BLaER1 treated with 17β-estradiol and CSF1 and Interleukin-3, amounts not matched to agents 10 nM and 100 nM (cell line): ENCODE measurements at regions not wholly inside any gene's neighbourhood (a gene's known extent, or its start where the extent isn't known, plus 50 kb on each side); places are given as distances from the start of the nearest gene placed in this dataset.

Source experiments
- H3K27ac ChIP-seq, 11 experiments: shearing (Covaris generic); formaldehyde crosslinking; 2 replicates each; pipeline ENCODE4 v1.8.1; 2022
- H3K27me3 ChIP-seq, 11 experiments: shearing (Covaris generic); formaldehyde crosslinking; 2 replicates each; pipeline ENCODE4 v1.8.1; 2022
- H3K36me3 ChIP-seq, 11 experiments: shearing (Covaris generic); formaldehyde crosslinking; 2 replicates each; pipeline ENCODE4 v1.8.1; 2022
- H3K4me1 ChIP-seq, 10 experiments: shearing (Covaris generic); formaldehyde crosslinking; 2 replicates each; pipeline ENCODE4 v1.8.1; 2022
- H3K4me2 ChIP-seq, 11 experiments: shearing (Covaris generic); formaldehyde crosslinking; 2 replicates each; pipeline ENCODE4 v1.8.1; 2022
- H3K4me3 ChIP-seq, 10 experiments: shearing (Covaris generic); formaldehyde crosslinking; 2 replicates each; pipeline ENCODE4 v1.8.1; 2022
- H3K9ac ChIP-seq, 11 experiments: shearing (Covaris generic); formaldehyde crosslinking; 2 replicates each; pipeline ENCODE4 v1.8.1; 2022
- H3K9me3 ChIP-seq, 11 experiments: shearing (Covaris generic); formaldehyde crosslinking; replicated peaks in 1 of 11; 2 replicates each; pipeline ENCODE4 v1.8.1; 2022
- H4K20me1 ChIP-seq, 11 experiments: shearing (Covaris generic); formaldehyde crosslinking; 2 replicates each; pipeline ENCODE4 v1.8.1; 2022
- Cebpa-rat ChIP-seq, 11 experiments: shearing (Covaris generic); IDR thresholded peaks; 2 replicates each; pipeline ENCODE4 v1.8.1; 2022

- Histone ChIP-seq H4K20me1 (no peaks in the 10 kb centered on the region), H3K36me3 (no peaks in the 10 kb centered on the region), H3K27me3 (no peaks in the 10 kb centered on the region), H3K9ac (no peak overlapping the region), H3K4me2 (no peak overlapping the region), H3K4me3 (no peak overlapping the region), H3K4me1 (no peaks in the 10 kb centered on the region), H3K27ac (no peak overlapping the region), H3K9me3 (peaks cover 0 to 4% (median 0%) of the 10 kb centered on the region in 11 experiments; a peak in 1 of 22 replicates)
- no peak for TF ChIP-seq Cebpa-rat (IDR thresholded peaks at IDR 0.05)
Measured at GRCh38 chr18:38993342-38993741, 1427.7 kb upstream of the CELF4 start.

GRCh38 chr18:38984968-38985367, 1419.4 kb upstream of the CELF4 start:
- Histone ChIP-seq H3K9me3 (peaks cover 0 to 19% (median 10%) of the 10 kb centered on the region in 11 experiments; a peak in 10 of 22 replicates), H3K36me3 (no peaks in the 10 kb centered on the region), H3K27me3 (no peaks in the 10 kb centered on the region), H3K4me3 (no peak overlapping the region), H3K27ac (no peak overlapping the region; a peak in 1 of 22 replicates), H3K9ac (no peak overlapping the region), H4K20me1 (no peaks in the 10 kb centered on the region), H3K4me1 (peaks cover 0 to 15% (median 0%) of the 10 kb centered on the region in 10 experiments; a peak in 4 of 20 replicates), H3K4me2 (peak overlapping the region in 2 of 11 experiments; percentile 46 to 78; a peak in 4 of 22 replicates)
- no peak for TF ChIP-seq Cebpa-rat (IDR thresholded peaks at IDR 0.05)

- H3K9ac ChIP-seq = no peak overlapping the region
- no peaks in the 10 kb centered on the region for H3K27me3 ChIP-seq
- peaks cover 0 to 15% (median 0%) of the 10 kb centered on the region in 10 experiments; a peak in 4 of 20 replicates for H3K4me1 ChIP-seq
- H3K36me3 ChIP-seq = no peaks in the 10 kb centered on the region
- H3K4me3 ChIP-seq = no peak overlapping the region
- H4K20me1 ChIP-seq = no peaks in the 10 kb centered on the region
- TF ChIP-seq Cebpa-rat (IDR thresholded peaks at IDR 0.05) = no peak
- no peak overlapping the region for H3K27ac ChIP-seq
- peaks cover 0 to 19% (median 10%) of the 10 kb centered on the region in 11 experiments; a peak in 10 of 22 replicates for H3K9me3 ChIP-seq
- no peak overlapping the region for H3K4me2 ChIP-seq
Measured at GRCh38 chr18:38982072-38982471, 1416.5 kb upstream of the CELF4 start.

- no peak overlapping the region for H3K4me3 ChIP-seq
- TF ChIP-seq Cebpa-rat (IDR thresholded peaks at IDR 0.05) = no peak
- H3K36me3 ChIP-seq = no peaks in the 10 kb centered on the region
- H3K4me2 ChIP-seq = no peak overlapping the region
- no peak overlapping the region for H3K9ac ChIP-seq
- peaks cover 0 to 15% (median 0%) of the 10 kb centered on the region in 10 experiments; a peak in 4 of 20 replicates for H3K4me1 ChIP-seq
- H4K20me1 ChIP-seq = no peaks in the 10 kb centered on the region
- H3K9me3 ChIP-seq = peaks cover 0 to 19% (median 10%) of the 10 kb centered on the region in 11 experiments; a peak in 10 of 22 replicates
- no peak overlapping the region for H3K27ac ChIP-seq
- no peaks in the 10 kb centered on the region for H3K27me3 ChIP-seq
Measured at GRCh38 chr18:38981389-38981788, 1415.8 kb upstream of the CELF4 start.

GRCh38 chr18:38980420-38980819, 1414.8 kb upstream of the CELF4 start:
- TF ChIP-seq Cebpa-rat (IDR thresholded peaks at IDR 0.05) = no peak
- no peaks in the 10 kb centered on the region for H4K20me1 ChIP-seq
- H3K9ac ChIP-seq = no peak overlapping the region
- no peak overlapping the region for H3K4me3 ChIP-seq
- H3K27me3 ChIP-seq = no peaks in the 10 kb centered on the region
- no peak overlapping the region for H3K4me2 ChIP-seq
- H3K4me1 ChIP-seq = peaks cover 0 to 12% (median 4%) of the 10 kb centered on the region in 10 experiments; a peak in 10 of 20 replicates
- no peak overlapping the region for H3K27ac ChIP-seq
- peaks cover 0 to 13% (median 6%) of the 10 kb centered on the region in 11 experiments; a peak in 10 of 22 replicates for H3K9me3 ChIP-seq
- H3K36me3 ChIP-seq = no peaks in the 10 kb centered on the region

- Histone ChIP-seq H3K4me2 (no peak overlapping the region), H3K27ac (no peak overlapping the region), H3K36me3 (no peaks in the 10 kb centered on the region), H3K27me3 (no peaks in the 10 kb centered on the region), H4K20me1 (no peaks in the 10 kb centered on the region), H3K4me3 (no peak overlapping the region), H3K9ac (no peak overlapping the region), H3K9me3 (no peaks in the 10 kb centered on the region; a peak in 1 of 22 replicates), H3K4me1 (peaks cover 0 to 7% (median 2%) of the 10 kb centered on the region in 10 experiments; a peak in 6 of 20 replicates)
- TF ChIP-seq Cebpa-rat (IDR thresholded peaks at IDR 0.05) = no peak
Measured at GRCh38 chr18:38972571-38972970, 1407.0 kb upstream of the CELF4 start.

GRCh38 chr18:38971881-38972280, 1406.3 kb upstream of the CELF4 start:
- Histone ChIP-seq H3K9me3 (no peaks in the 10 kb centered on the region; a peak in 1 of 22 replicates), H3K4me1 (peaks cover 0 to 7% (median 2%) of the 10 kb centered on the region in 10 experiments; a peak in 6 of 20 replicates), H3K36me3 (no peaks in the 10 kb centered on the region), H3K4me2 (peak overlapping the region in 2 of 11 experiments; percentile 9; a peak in 1 of 22 replicates), H4K20me1 (no peaks in the 10 kb centered on the region), H3K4me3 (no peak overlapping the region), H3K27me3 (no peaks in the 10 kb centered on the region), H3K27ac (no peak overlapping the region), H3K9ac (no peak overlapping the region)
- TF ChIP-seq Cebpa-rat (IDR thresholded peaks at IDR 0.05) = no peak

- H3K4me1 ChIP-seq = 0 out of 20 replicates have a peak, but pooled peaks cover 0 to 4% (median 0%) of the 10 kb centered on the region in 10 experiments
- no peak for TF ChIP-seq Cebpa-rat (IDR thresholded peaks at IDR 0.05)
- H3K27me3 ChIP-seq = no peaks in the 10 kb centered on the region
- no peaks in the 10 kb centered on the region; a peak in 1 of 22 replicates for H3K9me3 ChIP-seq
- no peak overlapping the region for H3K4me2 ChIP-seq
- H3K9ac ChIP-seq = no peak overlapping the region
- H4K20me1 ChIP-seq = no peaks in the 10 kb centered on the region
- no peaks in the 10 kb centered on the region for H3K36me3 ChIP-seq
- H3K27ac ChIP-seq = no peak overlapping the region
- H3K4me3 ChIP-seq = no peak overlapping the region
Measured at GRCh38 chr18:38966841-38967240, 1401.2 kb upstream of the CELF4 start.

- no peak overlapping the region for H3K4me3 ChIP-seq
- no peak overlapping the region for H3K9ac ChIP-seq
- no peaks in the 10 kb centered on the region for H4K20me1 ChIP-seq
- H3K36me3 ChIP-seq = no peaks in the 10 kb centered on the region
- TF ChIP-seq Cebpa-rat (IDR thresholded peaks at IDR 0.05) = no peak
- H3K27me3 ChIP-seq = no peaks in the 10 kb centered on the region
- no peaks in the 10 kb centered on the region for H3K9me3 ChIP-seq
- no peak overlapping the region for H3K4me2 ChIP-seq
- no peaks in the 10 kb centered on the region for H3K4me1 ChIP-seq
- H3K27ac ChIP-seq = no peak overlapping the region
Measured at GRCh38 chr18:38963943-38964660, 1398.5 kb upstream of the CELF4 start.

GRCh38 chr18:38961880-38962279, 1396.3 kb upstream of the CELF4 start:
- Histone ChIP-seq H4K20me1 (no peaks in the 10 kb centered on the region), H3K4me3 (no peak overlapping the region), H3K27ac (no peak overlapping the region), H3K9me3 (no peaks in the 10 kb centered on the region), H3K4me2 (no peak overlapping the region), H3K4me1 (no peaks in the 10 kb centered on the region), H3K27me3 (no peaks in the 10 kb centered on the region), H3K9ac (no peak overlapping the region), H3K36me3 (no peaks in the 10 kb centered on the region)
- no peak for TF ChIP-seq Cebpa-rat (IDR thresholded peaks at IDR 0.05)
